COLO829 (cell line): ENCODE measurements at regions not wholly inside any gene's neighbourhood (a gene's known extent, or its start where the extent isn't known, plus 50 kb on each side); places are given as distances from the start of the nearest gene placed in this dataset.

Experiments used
- DNase-seq: peaks from one replicate; pipeline ENCODE4 v3.0.0; 2012; ENCODE audit warnings: low spot score

DNA sequence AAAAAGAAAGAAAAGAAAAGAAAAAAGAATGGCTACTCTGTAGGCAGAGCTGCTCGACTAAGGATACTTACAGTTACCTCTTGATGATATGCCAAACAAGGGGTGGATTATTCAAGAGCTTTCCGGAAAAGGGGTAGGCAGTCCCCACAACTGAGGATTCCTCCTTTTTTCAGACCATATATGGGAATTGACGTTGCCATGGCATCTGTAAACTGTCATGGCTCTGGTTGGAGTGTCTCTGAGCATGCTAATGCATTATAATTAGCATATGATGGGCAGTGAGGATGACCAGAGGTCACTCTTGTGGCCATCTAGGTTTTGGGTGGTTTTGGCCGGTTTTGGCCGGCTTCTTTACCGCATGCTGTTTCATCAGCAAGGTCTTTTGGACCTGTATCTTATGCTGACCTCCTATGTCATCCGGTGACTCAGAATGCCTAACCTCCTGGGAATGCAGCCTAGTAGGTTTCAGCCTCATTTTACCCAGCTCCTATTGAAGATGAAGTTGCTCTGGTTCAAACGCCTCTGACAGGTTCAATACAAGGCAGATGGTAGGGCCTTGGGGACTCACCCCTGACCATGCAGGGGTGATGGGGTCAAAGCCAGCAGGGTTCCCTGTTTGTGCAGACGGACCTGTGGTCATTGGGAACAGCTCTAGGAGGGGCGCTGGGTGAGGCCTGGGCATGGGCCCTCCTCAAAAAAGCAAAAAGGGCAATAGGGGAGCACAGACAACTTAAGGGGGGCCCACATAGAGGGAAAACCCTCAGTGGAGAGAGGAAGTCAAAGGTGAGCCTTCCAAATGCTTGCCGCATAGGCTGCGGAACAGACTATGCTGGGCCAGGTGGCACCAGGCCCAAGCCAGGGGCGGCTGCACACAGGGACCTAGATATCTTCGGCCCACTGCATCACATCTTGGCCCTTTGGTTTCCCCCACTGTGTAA lies 251.2 kb upstream of the RAB6C start:
- DNase-seq, result no peak

- DNase-seq, result no peak
These were observed 250.5 kb upstream of the RAB6C start for GRCh38 chr2:129729011-129729410.

DNA sequence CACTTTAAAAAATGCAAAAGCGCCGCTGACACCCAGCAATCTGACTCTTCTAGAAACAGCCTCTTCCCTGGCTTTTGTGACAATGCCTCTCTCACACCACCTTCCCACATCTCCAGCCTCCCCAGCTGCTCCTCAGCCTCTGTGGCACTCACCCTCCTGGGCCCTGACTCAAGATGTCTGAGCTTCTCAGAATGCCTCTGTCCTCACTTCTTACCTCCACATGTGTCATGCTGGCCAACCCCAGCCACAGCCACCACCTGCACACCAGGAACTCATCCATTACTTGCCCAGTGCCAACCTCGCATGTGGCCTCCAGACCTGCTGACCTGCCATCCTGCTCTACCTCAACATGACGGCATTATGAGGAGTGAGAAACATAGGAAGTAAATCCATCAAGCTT lies 249.8 kb upstream of the RAB6C start:
- no peak for DNase-seq

DNA sequence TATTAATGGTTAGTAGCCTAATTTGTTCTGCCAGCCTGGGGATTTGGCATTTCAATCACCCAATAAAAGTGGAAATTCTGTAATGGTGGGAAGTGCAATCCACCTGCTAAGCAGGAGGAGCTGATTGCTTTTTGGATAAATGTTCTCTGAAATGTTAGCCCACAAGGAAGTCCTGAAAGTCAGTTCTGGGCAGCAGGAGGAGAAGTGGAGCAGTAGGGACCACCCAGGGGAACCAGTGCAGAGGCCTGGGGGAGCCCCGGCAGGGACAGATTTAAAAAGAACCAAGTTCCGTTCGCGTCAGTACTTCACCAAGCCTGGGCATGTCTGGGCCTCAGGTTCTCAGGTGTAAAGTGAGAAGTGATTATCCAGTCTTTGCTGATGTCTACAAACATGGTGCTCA lies 248.5 kb upstream of the RAB6C start:
- DNase-seq, result no peak

DNA sequence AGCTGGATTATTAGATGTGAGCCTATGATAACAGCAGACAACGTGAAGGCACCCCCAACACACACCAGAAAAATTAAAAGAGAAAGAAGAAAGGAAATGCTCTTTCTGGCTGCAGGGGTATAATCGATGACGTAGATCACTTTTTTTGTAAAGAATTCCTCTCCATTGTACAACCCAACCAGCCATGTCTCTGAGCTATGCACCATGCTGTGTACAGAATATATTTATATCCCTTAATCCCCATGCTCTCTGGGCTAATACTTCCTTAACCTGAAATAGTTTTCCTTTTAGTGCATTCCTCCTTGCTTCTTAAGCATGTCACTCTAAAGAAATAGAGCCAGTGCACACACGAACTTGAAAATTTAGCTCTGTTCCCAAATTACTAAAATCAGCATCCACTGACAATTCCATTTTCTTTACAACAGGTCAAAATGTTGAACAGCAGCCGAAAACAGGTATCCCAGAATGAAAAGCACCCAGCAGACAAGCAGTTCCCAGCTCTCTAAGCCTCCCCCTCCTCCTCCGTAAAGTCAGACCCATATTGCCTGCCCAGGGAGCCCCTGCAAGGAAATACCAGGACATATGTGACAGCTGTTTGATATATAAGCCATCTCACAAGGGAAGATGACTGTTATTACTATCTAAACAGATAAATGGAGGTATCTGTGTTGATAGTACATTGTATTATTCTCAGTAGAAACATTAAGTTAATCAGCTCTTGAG lies 247.4 kb upstream of the RAB6C start:
- DNase-seq, result no peak

DNA sequence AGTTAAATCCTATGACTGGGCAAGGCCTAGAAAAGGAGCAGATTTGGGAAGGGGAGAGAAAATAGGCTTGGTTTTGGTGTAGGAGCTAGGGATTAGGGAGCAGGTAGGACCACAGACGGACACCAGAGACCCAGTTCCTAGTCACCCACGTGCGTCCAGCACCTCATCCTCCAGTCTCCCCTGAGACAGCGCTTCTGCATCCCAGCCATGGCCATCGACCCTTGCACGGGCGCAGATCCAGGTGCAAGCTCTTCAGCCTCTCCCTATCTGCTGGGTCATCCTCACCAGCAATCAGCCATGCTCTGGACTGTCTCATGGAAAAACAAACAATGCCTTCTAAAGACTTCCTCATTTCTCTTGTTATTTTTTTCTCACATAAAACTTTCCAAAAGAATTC lies 246.8 kb upstream of the RAB6C start:
- DNase-seq, result no peak

GRCh38 chr2:129733041-129733440 lies 246.4 kb upstream of the RAB6C start:
- no peak for DNase-seq

- DNase-seq, result no peak
These were observed 245.9 kb upstream of the RAB6C start for GRCh38 chr2:129733579-129733978.

DNA sequence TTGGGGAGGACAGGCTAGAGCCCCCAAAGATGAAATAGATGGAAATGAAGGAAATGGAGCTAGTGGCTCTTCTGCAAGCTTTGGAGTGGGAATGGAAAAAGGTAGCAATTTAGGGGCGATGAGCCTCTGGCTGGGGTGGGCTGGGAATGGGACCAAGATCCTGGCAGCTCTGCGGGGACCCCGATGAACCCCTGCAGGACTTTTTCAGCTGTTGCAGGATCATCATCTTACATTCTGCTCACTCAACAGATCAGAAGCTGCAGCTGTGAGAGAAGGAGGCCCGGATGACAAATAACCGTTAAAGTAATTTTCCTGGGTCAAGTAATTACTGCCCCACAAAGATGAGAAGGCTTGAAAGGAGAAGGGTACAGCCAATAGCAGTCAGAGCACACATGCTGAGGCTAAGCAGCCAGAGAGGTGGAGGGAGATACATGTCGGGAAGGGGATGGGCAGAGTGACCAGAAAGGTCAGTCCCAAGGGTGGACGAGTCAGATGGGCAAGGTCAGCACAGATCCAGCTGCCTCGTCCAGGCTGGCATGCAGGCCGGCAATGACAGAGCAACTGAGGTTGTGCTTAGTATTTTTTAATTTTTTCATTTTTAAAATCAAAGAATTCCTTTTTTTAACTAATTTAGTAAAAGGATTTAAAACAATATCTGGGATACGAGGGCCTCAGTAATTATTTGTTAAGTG lies 245.0 kb upstream of the RAB6C start:
- no peak for DNase-seq

DNA sequence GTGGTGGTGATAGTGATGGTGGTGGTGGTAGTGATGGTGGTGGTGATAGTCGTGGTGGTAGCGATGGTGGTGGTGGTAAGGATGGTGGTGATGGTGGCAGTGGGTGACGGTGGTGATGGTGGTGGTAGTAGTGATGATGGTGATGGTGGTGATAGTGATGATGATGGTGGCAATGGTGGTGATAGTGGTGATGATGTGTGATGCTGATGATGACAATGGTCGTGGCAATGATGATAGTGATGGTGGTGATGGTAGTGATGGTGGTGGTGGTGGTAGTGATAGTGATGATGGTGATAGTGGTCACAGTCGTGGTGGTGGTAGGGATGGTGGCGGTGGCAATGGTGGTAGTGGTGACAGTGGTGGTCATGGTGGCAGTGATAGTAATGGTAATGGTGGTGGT lies 243.9 kb upstream of the RAB6C start:
- no peak for DNase-seq

DNA sequence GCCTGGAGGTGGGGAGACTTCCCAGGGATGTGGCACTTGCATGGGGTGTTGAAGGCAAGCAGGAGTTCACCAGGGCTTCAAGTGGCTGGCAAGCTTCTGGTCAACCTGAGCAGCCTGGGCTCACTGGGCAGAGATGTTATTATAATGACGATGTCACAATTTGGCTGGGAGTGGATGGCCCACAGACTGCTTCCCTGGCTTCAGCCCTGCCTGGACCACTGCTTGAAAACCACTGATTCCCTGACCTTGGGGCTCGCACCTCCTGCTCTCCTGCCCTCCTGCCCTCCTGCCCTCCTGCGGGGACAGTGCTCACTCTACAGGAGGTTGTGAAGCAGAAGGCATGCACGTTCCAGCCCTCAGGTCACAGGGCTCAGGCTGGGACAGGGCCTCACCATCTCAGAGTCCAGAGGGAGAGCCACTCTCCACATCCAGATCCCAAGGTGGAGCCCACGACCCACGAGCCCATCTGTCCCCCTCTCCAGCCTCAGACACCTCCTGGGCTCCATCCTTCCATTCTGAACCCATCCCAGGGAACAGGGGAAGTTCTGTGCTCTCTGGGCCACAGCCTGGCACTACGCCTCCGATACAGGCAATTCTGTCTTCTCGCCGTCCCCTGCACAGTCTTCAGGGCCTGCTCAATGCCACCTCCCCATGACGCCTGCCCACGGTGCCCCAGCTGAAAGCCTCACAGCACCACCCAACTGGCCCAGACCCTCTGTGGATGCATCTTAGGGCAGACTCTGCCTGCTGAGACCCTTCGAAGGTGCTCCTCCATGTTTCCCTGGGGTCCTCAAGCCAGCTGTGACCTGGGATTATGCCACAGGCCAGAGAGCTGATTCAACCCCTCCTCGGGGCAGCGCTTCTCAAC lies 241.6 kb upstream of the RAB6C start:
- DNase-seq, result no peak

- no peak for DNase-seq
These were observed 240.7 kb upstream of the RAB6C start for GRCh38 chr2:129738799-129739198.

DNA sequence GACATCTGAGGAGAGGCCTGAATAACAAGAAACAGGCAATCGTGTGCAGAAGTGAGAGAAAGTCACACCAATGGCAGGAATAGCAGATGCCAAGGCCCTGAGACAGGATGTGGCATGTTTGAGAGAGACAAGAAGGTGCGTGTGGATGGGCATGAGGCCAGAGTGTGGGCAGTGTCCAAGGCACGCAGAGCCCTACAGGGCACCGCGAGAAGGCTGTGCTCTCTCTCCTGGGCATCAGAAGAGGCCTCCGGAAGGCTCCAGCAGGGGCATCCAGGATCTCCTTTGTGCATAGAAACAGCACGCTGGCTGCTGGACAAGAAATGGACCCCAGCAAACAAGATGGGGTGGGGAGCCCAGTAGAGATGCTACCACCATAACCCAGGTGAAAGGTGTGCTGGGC lies 239.0 kb upstream of the RAB6C start:
- DNase-seq, result no peak

- no peak for DNase-seq
These were observed 238.3 kb upstream of the RAB6C start for GRCh38 chr2:129741165-129741564.

- DNase-seq, result no peak
These were observed 237.8 kb upstream of the RAB6C start for GRCh38 chr2:129741623-129742022.

- DNase-seq, result no peak
These were observed 236.9 kb upstream of the RAB6C start for GRCh38 chr2:129742415-129743180.

GRCh38 chr2:129744141-129744540 lies 235.3 kb upstream of the RAB6C start:
- no peak for DNase-seq

DNA sequence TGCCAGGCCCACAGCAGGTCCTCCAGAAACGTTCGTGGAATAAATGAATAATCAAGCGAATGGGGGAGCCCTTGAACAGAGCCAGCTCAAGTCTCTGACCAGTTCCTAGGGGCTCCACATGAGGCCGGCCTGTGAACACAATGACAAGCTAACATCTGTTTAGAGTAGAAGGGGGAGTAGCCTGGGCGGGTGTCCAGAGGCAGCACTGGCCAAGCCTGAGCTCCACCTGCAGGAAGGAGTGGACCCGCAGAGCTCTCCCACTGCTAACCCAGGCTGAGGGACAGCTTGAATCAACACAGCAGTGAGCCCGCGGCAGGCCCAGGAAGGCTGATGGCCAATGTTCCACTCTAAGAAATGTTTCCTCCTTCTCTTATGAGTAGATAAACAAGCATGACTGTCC lies 234.8 kb upstream of the RAB6C start:
- no peak for DNase-seq

GRCh38 chr2:129747500-129748125 lies 231.9 kb upstream of the RAB6C start:
- no peak for DNase-seq

- DNase-seq, result no peak
These were observed 231.2 kb upstream of the RAB6C start for GRCh38 chr2:129748250-129748649.

DNA sequence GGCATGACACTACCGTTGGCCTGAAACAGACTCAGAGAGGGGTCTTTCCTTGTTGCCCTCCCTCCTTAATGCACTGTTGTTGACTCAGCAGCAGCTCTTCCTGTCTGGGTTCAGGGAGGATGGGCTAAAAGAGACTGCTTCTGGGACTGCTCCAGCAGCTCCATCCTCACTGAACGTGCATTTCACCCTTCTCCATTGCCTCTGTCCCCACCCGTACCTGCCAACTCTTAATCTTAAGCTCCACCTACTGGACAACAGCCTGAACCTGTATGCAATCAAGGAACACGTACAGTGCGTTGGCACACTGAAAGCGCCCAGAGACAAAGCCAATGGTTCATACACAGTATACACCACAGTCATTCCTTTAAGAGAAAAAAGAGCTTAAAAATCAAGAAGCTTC lies 230.8 kb upstream of the RAB6C start:
- DNase-seq, result no peak
